HepG2 (cell line): ENCODE measurements at regions not wholly inside any gene's neighbourhood (a gene's known extent, or its start where the extent isn't known, plus 50 kb on each side); places are given as distances from the start of the nearest gene placed in this dataset.
A peak's percentile ranks its signal among the peaks of the same experiment; 100 is the strongest.

Experiments used
- BCL6 ChIP-seq: IDR thresholded peaks from 2 replicates; pipeline ENCODE4 v1.6.1; 2016; ENCODE audit warnings: missing genetic modification reagents, missing compliant biosample characterization
- EHMT2 ChIP-seq: fragments of 200-600 bp; sonication (generic); IDR thresholded peaks from 2 replicates; pipeline ENCODE4 v1.7.0; 2017; ENCODE audit warnings: antibody characterized with exemption, low read depth, low read length, borderline replicate concordance
- NFRKB ChIP-seq: fragments of 450-650 bp; IDR thresholded peaks from 2 replicates; pipeline ENCODE4 v1.6.1; 2017
- SALL1 ChIP-seq: sonication (generic); formaldehyde crosslinking; IDR thresholded peaks from 2 replicates; pipeline ENCODE4 v1.8.0; 2022; ENCODE audit warnings: mild to moderate bottlenecking, missing genetic modification reagents
- SAP130 ChIP-seq: IDR thresholded peaks from 2 replicates; pipeline ENCODE4 v1.6.1; 2016; ENCODE audit warnings: low read depth
- SOX5 ChIP-seq: IDR thresholded peaks from 2 replicates; pipeline ENCODE4 v1.6.1; 2016; ENCODE audit warnings: borderline replicate concordance
- TBX2 ChIP-seq: sonication (generic); formaldehyde crosslinking; IDR thresholded peaks from 2 replicates; pipeline ENCODE4 v1.5.0; 2020; ENCODE audit warnings: missing genetic modification reagents, mild to moderate bottlenecking, borderline replicate concordance
- ZFX ChIP-seq: sonication (generic); formaldehyde crosslinking; IDR thresholded peaks from 2 replicates; pipeline ENCODE4 v1.4.0; 2020; ENCODE audit warnings: mild to moderate bottlenecking, low read depth, missing genetic modification reagents, moderate library complexity
- ZNF335 ChIP-seq: sonication (generic); formaldehyde crosslinking; IDR thresholded peaks from 2 replicates; pipeline ENCODE4 v1.4.0; 2020; ENCODE audit warnings: missing genetic modification reagents
- ZNF543 ChIP-seq: sonication (generic); formaldehyde crosslinking; IDR thresholded peaks from 2 replicates; pipeline ENCODE4 v1.4.0; 2020; ENCODE audit warnings: mild to moderate bottlenecking, missing genetic modification reagents
- ZNF776 ChIP-seq: sonication (generic); formaldehyde crosslinking; IDR thresholded peaks from 2 replicates; pipeline ENCODE4 v1.4.0; 2020; ENCODE audit warnings: mild to moderate bottlenecking, missing genetic modification reagents
- TF ChIP-seq, protein P1 (sequence below): sonication (generic); formaldehyde crosslinking; IDR thresholded peaks from 2 replicates; pipeline ENCODE4 v1.4.0; 2020; ENCODE audit warnings: missing genetic modification reagents, borderline replicate concordance
- TF ChIP-seq, protein P2 (sequence below): sonication (generic); formaldehyde crosslinking; IDR thresholded peaks from 2 replicates; pipeline ENCODE4 v1.4.0; 2020; ENCODE audit warnings: mild to moderate bottlenecking, missing genetic modification reagents
- TF ChIP-seq, protein P3 (sequence below): sonication (generic); formaldehyde crosslinking; IDR thresholded peaks from 2 replicates; pipeline ENCODE4 v1.4.0; 2020; ENCODE audit warnings: mild to moderate bottlenecking, missing genetic modification reagents, borderline replicate concordance
- TF ChIP-seq, protein P4 (sequence below): sonication (generic); formaldehyde crosslinking; IDR thresholded peaks from 2 replicates; pipeline ENCODE4 v1.5.0; 2020; ENCODE audit warnings: missing genetic modification reagents

DNA sequence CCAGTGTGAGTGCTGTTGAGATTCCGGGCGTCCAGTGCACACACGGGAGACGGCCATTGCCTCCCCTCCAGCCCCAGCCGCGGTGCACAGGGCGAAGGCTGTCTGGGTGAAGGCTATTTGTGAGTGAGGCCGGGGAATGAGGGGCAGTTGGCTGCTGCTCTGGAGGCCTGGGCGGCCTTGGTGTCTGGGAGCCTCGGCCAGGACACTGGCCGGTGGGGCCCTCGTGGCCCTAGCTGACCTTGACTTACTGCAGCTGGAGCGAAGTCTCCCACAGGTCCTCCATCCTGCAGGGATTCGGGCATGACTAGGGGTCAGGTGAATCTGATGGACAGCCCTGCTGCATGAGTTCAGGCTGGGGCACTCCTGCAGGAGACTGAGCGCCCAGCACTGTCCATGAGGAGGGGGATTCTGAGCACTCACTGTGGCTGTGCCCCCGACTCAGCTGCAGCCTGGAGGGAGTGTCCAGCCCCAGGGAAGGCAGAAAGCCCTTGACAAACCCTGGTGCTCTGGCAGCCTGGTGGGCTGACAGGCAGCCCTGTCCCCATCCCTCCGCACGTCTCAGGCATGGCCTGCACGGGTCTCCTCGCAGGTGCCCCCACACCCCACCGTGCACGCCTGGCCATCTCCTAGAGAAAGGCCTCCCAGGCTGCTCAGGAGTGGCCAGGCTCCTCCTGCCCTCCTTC lies 52.7 kb upstream of the FAM20C start (continued):
- TF ChIP-seq, protein P1, sequence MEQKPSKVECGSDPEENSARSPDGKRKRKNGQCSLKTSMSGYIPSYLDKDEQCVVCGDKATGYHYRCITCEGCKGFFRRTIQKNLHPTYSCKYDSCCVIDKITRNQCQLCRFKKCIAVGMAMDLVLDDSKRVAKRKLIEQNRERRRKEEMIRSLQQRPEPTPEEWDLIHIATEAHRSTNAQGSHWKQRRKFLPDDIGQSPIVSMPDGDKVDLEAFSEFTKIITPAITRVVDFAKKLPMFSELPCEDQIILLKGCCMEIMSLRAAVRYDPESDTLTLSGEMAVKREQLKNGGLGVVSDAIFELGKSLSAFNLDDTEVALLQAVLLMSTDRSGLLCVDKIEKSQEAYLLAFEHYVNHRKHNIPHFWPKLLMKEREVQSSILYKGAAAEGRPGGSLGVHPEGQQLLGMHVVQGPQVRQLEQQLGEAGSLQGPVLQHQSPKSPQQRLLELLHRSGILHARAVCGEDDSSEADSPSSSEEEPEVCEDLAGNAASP = peak; percentile 60; the same call in 1 of the 2 replicates
- TF ChIP-seq EHMT2 (no peak), SOX5 (CRISPR knock-in tag) (no peak), BCL6 (CRISPR knock-in tag) (peak; percentile 25; the same call in 1 of the 2 replicates), SAP130 (CRISPR knock-in tag) (no peak), ZNF543 (CRISPR knock-in tag) (peak; percentile 56; the same call in 1 of the 2 replicates), ZFX (CRISPR knock-in tag) (peak; percentile 46; the same call in 1 of the 2 replicates), ZNF335 (CRISPR knock-in tag) (no peak), NFRKB (no peak), TBX2 (CRISPR knock-in tag) (no peak), SALL1 (CRISPR knock-in tag) (peak; percentile 41; the same call in 1 of the 2 replicates), ZNF776 (no peak)
- TF ChIP-seq, protein P2, sequence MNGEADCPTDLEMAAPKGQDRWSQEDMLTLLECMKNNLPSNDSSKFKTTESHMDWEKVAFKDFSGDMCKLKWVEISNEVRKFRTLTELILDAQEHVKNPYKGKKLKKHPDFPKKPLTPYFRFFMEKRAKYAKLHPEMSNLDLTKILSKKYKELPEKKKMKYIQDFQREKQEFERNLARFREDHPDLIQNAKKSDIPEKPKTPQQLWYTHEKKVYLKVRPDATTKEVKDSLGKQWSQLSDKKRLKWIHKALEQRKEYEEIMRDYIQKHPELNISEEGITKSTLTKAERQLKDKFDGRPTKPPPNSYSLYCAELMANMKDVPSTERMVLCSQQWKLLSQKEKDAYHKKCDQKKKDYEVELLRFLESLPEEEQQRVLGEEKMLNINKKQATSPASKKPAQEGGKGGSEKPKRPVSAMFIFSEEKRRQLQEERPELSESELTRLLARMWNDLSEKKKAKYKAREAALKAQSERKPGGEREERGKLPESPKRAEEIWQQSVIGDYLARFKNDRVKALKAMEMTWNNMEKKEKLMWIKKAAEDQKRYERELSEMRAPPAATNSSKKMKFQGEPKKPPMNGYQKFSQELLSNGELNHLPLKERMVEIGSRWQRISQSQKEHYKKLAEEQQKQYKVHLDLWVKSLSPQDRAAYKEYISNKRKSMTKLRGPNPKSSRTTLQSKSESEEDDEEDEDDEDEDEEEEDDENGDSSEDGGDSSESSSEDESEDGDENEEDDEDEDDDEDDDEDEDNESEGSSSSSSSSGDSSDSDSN (CRISPR knock-in tag) = peak; percentile 60; the same call in 1 of the 2 replicates
- TF ChIP-seq, protein P3, sequence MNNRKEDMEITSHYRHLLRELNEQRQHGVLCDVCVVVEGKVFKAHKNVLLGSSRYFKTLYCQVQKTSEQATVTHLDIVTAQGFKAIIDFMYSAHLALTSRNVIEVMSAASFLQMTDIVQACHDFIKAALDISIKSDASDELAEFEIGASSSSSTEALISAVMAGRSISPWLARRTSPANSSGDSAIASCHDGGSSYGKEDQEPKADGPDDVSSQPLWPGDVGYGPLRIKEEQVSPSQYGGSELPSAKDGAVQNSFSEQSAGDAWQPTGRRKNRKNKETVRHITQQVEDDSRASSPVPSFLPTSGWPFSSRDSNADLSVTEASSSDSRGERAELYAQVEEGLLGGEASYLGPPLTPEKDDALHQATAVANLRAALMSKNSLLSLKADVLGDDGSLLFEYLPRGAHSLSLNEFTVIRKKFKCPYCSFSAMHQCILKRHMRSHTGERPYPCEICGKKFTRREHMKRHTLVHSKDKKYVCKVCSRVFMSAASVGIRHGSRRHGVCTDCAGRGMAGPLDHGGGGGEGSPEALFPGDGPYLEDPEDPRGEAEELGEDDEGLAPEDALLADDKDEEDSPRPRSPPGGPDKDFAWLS (CRISPR knock-in tag) = no peak
- TF ChIP-seq, protein P4, sequence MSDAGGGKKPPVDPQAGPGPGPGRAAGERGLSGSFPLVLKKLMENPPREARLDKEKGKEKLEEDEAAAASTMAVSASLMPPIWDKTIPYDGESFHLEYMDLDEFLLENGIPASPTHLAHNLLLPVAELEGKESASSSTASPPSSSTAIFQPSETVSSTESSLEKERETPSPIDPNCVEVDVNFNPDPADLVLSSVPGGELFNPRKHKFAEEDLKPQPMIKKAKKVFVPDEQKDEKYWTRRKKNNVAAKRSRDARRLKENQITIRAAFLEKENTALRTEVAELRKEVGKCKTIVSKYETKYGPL (CRISPR knock-in tag) = no peak
